Stimulated activated CD4-positive, alpha-beta T cell treated with anti-CD3 and anti-CD28 coated beads, TNF-alpha, amount 100 ng/mL, for 24 hours (primary cell): ENCODE measurements at regions not wholly inside any gene's neighbourhood (a gene's known extent, or its start where the extent isn't known, plus 50 kb on each side); places are given as distances from the start of the nearest gene placed in this dataset.
A peak's percentile ranks its signal among the peaks of the same experiment; 100 is the strongest.
"Not testable (repeated sequence)": the region's sequence is repeated elsewhere in the genome, so short reads cannot be mapped to it uniquely, and the experiment has no call there.

Source experiments
- DNase-seq, 3 experiments: peaks; one replicate each; pipeline ENCODE4 v3.0.0-alpha.2; 2020; ENCODE audit warnings: low read depth in 3 of 3

DNA sequence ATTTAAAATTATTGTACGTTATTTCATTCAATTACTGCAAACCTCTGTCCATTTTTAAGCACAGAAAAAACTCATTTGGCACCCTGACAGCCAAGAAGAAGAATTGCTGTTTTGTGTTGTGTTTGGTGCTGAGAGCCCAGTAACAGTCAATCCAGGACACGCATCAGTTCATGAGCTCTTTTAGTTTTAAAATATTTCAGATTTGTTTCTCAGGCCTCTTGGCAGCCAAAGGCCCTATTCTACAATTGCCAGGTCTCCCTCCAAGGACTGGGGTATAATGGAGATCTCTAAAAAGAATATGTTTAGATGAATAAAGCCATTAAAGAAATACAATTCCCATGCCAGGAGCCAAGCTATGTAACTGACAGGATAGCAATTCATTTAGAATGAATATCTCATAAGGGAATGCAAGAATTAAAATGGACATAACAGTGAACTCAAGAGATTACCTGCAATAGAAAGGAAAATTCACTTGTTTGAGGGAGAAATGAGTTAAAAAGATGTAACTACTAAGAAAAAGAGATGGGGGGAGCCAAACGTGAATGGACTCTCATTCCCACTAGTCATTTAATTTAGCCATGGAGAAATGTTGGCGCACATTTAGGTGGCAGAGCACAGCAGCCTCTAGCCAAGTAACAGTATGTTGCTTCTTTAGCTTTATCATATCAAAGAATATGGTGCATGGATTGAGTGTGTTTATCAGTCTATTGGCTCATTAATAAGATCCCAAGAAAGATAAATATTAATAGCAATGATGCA lies 140.6 kb upstream of the PELI2 start:
- DNase-seq, result no peak

DNA sequence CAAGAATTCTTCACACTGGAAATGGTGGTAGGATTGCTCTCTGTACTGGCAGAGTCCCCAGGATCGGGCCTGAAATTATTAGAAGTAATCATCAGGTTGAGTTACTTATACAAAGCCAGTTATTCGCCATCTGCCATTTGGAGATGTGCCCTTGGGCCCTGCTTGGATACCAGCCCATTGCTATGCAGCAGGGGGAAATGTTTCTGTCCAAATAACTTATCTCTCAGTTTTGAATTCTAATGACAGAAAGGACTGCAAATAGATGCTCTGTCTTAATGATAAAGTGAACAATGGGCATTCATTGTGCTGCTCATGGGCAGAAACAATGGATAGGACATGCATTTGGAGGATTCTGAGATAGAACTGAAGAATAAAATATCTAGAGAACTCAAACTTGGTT lies 139.1 kb upstream of the PELI2 start:
- DNase-seq, result no peak

DNA sequence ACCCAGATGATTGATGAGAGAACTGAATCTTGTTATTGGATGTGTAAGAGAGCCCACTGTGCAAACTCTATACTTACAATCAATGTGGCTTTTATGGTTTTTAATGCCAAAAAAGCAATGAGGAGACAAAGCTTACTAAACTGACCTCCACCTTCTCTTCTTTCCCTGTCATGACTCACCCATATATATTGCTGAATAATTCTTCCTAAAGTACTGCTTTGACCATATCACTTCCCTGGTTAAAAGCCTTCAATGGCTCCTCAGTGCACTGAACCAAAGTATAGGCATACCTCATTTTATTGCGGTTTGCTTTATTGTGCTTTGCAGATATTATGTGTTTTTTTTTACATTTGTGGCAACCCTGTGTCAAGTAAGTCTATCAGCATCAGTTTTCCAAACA lies 138.4 kb upstream of the PELI2 start:
- DNase-seq, result no peak

DNA sequence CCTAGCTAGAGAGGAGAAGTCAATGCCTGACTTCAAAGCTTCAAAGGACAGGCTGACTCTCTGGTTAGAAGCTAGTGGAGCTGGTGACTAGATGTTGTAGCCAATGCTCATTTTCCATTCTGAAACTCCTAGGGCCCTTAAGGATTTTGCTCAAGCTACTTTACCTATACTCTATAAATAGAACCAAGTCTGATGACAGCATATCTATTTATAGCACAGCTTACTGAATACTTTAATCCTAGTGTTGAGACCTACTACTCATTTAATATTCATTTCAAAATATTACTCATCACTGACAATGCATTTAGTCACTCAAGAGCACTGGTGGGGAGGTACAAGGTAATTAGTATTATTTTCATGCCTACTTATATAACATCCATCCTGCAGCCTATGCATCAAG lies 137.2 kb upstream of the PELI2 start:
- no peak for DNase-seq

DNA sequence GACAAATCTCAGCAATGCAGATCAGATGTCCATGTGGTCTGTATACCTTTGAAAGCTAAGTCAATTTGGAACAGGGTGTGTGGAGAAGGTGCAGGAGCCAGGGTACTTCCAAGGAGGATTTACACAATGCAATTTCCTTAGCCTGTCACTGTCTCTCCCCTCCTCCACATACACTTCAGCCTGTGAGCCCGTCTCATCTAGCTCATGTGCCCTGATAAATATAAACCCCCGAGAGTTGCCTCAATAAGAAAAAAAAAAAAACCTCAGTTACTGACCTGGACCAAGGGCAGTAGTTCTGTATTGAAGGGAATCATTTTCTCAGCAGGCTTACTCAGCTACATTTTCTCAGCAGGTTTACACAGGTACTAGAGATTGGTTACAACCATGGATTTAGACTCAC lies 132.1 kb upstream of the PELI2 start:
- DNase-seq, result no peak

DNA sequence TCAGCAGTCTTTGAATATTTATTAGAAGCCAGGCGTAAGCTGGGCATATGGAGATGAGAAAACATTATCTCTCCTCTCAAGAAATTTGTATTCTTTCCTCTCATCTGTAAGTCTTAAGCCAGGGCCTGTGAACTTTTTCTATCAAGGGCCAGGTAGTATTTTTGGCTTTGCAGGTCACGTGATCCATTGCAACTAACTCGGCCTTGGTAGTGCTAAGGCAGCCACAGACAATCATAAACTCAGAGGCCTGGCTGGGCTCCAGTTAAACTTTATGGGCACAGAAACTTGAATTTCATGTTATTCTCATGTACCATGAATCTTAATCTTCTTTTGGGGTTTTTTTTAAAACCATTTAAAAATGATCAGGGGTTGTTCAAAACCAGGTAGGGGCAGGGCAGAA lies 117.4 kb upstream of the PELI2 start:
- no peak for DNase-seq

DNA sequence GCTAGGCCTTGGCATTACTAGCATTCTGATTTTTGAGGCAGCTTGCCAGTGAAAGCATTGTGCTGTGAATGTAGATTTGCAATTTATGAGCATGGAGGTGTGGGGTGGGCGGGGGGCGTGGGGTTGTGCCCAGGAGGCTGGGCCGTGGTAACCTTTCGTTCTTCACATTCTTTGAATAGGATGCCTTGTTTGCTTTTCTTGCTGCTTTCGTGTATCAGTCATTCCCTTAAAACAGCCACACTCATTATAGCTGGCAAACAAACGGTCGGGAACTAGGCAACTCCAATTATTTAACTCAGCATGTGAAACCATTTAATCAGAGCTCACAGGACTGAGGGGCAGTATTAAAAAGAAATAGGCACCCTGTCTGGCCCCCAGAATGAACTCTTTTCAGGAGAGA lies 115.9 kb upstream of the PELI2 start:
- no peak for DNase-seq

DNA sequence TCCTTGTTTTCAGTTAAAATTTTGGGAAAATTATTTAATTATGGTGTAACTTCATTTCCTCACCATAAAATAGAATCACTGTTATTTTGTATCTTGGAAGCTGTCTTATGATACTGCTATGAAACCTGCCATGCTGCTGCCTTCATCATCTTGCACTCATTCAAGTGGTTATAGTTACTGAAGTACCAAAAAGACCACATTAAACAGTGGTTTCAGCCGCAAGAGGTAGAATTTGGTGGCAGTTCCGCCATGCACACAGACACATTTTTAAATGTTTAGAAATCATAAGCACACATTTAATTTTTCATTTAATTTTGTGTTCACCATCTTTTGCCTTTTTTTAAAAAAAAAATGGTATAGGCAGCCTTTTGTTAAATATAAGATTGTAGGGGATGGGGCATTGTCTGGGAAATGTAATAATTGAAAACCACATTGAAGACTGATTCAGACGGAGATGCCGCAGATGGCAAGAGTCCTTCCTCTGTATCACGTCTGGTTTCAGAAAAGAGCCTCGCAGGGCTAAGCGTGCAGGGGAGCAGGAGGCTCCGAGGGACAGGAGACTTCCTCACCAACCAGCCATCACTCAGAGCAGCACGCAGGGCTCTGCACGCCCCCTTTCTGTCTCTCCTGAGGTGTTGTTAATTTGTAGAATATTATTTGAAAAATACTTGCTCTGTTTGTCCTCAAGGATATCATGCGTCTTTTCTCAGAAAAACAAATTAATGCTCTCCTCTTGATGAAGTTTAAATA lies 115.2 kb upstream of the PELI2 start:
- DNase-seq, result peak in 2 of 3 experiments; percentile 13 to 28

DNA sequence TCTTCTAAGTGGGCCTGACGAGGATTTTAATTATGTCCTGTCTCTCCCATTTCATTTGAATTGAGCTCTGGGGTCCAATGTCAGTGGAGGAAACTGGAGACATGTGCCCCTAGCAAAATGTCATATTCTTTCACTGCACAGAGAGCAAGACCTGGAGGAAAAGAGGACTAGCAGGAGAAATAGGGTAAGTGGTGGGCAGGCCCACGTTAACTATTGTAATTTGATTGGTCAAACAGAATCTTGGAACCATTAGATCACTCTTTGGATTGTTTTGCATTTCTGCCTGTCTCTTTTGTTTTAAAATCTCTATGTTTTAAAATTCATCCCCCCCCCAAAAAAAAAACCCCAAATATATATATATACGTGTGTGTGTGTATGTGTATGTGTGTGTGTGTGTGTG lies 113.9 kb upstream of the PELI2 start:
- no peak for DNase-seq

DNA sequence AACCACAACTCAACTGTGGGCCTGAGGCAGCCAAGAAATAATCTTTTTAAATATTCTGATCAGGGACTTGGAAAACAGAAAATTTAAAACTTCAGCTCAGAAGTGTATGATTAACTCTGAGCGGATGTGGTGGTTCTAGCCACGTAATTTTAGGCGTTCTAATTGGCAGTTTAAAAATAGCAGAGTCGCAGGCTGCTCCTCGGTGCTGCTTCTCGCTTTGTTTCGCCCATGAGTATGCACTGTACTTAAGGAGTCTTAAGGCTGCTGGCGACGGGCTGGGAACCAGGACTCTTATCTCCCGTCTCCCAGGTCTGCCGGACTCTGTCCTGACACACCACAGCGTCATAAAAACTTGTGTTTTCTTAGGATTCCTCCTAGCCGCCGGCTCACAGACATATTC lies 113.4 kb upstream of the PELI2 start:
- DNase-seq, result peak in 2 of 3 experiments; percentile 6 to 8

DNA sequence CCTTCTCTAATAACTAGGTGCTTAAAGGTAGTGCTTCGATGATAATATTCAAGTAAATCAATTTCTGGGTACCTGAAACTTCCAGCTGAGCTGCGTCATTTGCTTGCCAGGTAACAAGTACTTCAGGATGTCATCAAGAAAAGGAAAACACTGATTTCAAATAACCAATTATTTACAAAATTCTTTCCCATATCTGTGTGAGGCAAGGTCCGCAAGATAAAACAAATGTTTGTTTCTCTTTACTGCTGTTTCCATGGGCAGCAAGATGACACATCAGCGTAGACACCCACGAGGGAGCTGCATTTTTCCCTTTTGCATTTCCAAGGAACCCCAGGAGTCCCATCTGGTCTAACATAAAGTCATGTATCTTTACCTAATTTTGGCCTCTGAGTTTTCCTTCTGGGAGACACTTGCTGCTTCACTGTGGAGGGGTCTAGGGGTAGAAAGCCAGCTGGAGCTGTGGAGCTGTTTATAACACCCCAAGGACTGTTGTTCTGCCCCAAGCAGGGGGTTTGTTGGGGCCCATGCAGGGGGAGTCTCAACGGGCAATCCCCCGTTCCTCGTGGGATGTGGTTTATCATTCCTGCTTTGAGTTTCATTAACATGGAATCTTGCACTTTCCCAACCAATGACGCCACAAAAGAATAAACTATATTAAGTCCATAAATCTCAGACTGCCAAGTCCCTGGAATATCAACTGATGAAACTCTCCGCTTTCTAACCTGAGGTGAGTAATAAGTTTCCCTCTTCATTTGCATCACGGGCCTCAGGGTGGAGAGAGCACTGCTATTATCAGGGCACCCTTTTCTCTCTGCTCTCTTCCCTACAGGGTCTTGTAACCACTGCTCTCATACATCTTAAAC lies 112.8 kb upstream of the PELI2 start:
- DNase-seq, result no peak

DNA sequence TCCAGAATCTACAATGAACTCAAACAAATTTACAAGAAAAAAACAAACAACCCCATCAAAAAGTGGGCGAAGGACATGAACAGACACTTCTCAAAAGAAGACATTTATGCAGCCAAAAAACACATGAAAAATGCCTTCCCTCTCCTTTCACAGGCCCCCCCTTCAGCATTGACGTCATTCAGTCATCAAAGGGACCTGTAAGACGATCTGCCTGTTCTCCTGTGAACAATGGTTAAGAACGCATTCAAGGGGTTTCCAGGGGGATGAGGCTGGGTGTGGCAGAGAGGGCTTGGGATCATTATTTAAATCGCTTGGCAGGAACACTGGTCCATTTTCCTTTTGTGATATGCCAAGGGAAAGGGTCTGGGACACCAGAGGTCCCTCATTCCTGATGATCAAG lies 110.7 kb upstream of the PELI2 start:
- not testable (repeated sequence) for DNase-seq

DNA sequence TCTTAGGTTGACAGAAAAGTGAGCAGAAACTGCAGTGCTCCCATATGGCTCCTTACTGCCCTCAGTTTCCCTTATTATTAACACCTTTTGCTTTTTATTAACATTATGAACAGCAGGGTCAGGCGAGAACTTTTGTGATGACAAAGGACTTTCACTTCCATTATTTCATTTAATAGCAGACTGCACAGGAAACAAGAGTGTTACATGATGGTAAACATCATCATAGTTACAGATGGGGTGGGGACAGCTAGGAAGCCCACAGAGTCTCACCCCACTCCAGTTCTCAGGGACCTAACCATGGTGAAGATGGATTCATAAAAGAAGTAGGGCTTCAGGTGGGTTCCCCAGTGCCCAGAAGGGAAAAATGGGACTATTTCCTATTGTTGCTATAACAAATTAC lies 110.1 kb upstream of the PELI2 start:
- no peak for DNase-seq

DNA sequence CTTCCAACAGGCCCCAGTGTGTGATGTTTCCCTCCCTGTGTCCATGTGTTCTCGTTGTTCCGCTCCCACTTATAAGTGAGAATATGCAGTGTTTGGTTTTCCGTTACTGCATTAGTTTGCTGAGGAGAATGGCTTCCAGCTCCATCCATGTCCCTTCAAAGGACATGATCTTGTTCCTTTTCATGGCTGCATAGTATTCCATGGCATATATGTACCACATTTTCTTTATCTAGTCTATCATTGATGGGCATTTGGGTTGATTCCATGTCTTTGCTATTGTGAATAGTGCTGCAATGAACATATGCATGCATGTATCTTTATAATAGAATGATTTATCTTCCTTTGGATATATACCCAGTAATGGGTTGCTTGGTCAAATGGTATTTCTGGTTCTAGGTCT lies 109.5 kb upstream of the PELI2 start:
- DNase-seq, result not testable (repeated sequence)

DNA sequence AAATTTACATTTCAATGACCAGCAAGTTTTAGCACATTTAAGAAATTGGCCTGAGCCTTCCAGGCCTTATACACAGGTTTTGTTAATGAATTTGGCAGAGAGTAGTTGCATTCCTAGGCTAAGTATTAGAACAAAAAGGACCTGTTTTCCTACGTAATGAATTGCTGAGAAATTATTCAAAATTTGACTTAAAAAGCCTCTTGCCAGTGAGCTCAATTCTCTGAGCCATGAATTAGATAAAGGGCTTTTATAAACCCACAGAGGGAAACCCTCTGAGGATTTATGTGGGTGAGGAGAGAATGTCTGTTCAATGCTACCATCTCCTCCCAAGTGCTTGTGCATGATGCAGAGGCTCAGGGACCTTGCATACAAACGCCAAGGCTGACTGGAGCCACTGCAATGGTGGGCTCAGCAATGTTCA lies 94.5 kb upstream of the PELI2 start:
- DNase-seq, result no peak

DNA sequence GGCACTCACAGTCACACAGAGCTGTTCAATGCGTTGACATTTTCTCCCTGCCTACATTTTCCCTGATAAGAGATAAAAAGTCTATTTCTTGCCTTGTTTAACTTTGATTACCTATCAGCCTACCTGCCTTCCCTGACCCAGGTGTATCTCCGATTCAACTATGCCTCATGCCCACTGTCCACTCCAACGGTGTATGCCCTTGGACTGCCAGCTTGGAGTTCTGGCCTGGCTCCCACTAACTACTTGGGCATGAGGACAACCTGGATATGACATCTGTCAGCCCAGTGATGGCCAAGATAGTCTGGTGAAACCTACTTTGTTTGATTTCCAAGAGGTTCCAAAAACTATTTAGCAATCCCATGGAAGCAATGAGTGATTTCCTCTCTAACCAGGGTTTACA lies 93.0 kb upstream of the PELI2 start:
- DNase-seq, result no peak

DNA sequence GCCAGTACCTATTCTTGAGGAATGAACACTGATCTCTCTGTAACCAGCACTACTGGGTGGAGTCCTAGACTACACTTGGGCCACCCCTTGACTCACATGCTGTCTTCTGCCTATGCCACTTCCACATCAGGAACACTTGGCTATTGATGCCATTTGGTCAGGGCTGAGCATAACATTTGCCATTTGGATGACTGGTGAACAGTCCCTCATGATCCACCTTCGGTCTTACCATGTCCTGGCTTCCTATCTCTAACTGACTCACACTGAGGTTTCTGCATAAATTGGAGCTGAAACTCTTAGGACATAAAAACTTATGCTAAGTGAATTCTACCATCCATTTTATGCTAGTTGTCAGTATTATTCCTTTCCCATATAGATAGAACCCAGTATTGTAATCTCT lies 91.7 kb upstream of the PELI2 start:
- DNase-seq, result no peak

DNA sequence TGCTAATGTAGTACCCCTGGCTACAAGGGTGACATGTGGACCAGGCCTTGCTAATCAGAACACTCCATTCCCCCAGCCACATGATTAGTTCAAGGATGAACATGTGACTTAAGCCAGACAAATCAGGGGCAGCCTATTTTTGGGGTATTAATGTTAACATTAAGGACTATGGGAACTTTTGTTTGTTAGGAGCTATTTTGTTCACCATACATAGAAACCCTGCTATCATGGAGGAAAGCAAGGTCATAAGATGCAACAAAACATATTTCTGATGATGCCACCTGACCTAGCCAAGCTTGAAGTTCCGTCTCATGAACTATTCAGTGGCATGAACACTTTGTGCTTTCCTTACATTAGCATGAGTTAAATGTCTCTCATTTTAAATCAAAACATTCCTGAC lies 90.8 kb upstream of the PELI2 start:
- DNase-seq, result no peak

DNA sequence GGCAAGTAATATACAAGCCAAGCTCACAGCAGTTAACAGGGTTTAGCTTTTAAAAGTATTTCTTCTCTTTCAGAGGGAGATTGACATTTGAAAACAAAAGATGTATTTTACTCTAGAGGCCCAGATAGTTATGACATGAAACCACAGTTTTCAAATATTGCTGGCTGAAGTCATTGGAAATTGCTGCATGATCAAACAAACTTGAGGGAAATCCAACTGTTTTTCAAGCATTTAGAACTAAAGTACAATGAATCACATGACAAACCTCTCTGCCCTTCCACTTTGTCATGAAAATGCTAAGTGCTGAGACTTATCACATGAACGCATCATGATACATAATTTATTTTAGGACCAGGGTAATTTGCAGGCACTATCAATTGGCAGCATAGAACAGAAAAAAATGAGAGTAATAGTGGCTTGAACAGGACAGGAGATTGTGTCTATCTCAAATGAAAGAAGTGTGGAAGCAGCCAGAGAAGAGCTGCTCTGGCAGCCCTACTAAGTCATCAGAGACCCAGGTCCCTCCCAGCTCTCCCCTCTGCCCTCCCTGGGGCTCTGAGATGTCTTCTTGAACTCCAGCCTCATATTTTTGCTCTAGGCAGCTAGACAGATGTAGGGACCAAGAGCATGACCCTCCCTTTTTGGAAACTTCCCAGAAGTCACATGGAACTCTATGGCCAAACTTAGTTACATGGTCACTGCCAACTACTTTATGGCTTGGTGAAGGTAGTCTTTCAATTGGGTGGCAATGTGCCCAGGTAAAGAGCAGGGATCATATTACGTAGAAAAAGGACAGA lies 90.1 kb upstream of the PELI2 start:
- no peak for DNase-seq

DNA sequence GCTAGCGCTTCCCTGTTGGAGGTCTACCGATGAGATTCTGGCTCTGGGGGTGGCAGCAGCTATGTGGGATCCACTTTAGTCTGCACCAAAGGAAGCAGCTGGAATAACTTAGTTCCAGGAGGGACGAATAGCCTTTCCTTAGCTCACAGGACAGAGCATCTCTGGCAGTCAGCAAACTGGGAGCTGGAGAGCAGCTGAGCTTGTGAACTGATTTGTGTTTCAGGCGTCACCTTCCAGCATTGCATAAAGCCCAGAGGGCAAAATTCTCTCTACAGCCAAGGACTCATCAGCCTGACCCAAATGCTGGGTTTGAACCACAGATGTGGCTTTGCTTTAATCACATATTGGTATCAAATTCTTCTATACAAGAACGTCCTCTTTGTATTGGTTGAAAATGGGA lies 81.9 kb upstream of the PELI2 start:
- DNase-seq, result no peak

DNA sequence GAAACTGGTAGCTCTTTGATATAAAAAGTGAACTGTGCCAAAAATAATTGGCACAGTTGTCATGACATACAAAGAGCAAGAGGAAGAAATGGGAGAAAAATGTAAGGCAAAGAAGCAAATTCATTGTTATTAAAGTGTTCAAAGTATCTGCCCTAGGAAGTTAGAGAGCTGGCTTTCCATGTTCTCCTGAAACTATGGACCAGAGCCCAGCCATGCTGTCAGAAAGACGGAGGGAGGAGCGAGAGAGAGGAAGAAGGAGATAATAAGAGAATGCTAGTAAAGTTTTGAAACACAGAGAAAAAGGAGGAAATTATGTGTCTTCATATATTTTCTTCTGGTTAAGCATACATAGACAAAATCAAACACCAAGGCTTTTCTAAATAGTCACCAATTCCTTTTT lies 78.1 kb upstream of the PELI2 start:
- no peak for DNase-seq

DNA sequence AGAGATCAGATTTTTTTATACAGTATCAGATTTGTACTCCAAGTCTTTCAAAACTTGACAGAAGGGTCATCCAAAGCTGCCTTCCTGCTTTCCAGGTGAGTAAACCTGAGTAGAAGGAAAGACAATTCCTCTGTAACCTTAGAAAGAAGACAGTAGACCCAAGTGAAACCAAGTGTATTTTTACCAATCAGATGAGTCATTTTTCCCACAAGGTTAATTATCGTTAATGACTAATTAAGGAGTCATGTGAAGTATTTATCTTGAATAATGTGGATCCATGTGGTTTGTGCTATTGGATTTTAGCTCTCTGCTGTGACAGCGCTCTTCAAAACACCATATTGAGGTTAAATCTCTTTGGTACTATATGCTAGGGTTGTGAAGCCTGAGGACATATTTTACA lies 74.0 kb upstream of the PELI2 start:
- no peak for DNase-seq
